ENCODE measurements at regions not wholly inside any gene's neighbourhood (a gene's known extent, or its start where the extent isn't known, plus 50 kb on each side); places are given as distances from the start of the nearest gene placed in this dataset.

- Histone ChIP-seq H3K4me3 (no peak overlapping the region), H3K4me1 (no peaks in the 10 kb centered on the region), H3K36me3 (replicated peaks) (no peaks in the 10 kb centered on the region), H3K9me3 (no peaks in the 10 kb centered on the region), H3K27me3 (ENCODE audit: low read depth) (no peaks in the 10 kb centered on the region)
- in situ Hi-C loops (cut with MboI; ENCODE audit: low sequenced_read_pairs), result no loop called here
- DNase-seq (ENCODE audit: low spot score in 2 of 2), result no peak
These were observed 120.1 kb upstream of the CCL21 start for GRCh38 chr9:34830068-34830467.

- in situ Hi-C loops (cut with MboI; ENCODE audit: low sequenced_read_pairs), result no loop called here
- Histone ChIP-seq H3K4me1 (no peaks in the 10 kb centered on the region), H3K9me3 (no peaks in the 10 kb centered on the region), H3K36me3 (replicated peaks) (no peaks in the 10 kb centered on the region), H3K4me3 (no peak overlapping the region), H3K27me3 (ENCODE audit: low read depth) (no peaks in the 10 kb centered on the region)
- DNase-seq (ENCODE audit: low spot score in 2 of 2), result no peak
These were observed 117.1 kb upstream of the CCL21 start for GRCh38 chr9:34826999-34827538.

GRCh38 chr9:34825775-34826174 is 115.8 kb upstream of the CCL21 start:
- no peaks in the 10 kb centered on the region for H3K4me1 ChIP-seq
- no peak for DNase-seq (ENCODE audit: low spot score in 2 of 2)
- H3K36me3 ChIP-seq (replicated peaks), result no peaks in the 10 kb centered on the region
- no peaks in the 10 kb centered on the region for H3K27me3 ChIP-seq (ENCODE audit: low read depth)
- in situ Hi-C loops (cut with MboI; ENCODE audit: low sequenced_read_pairs), result no loop called here
- no peaks in the 10 kb centered on the region for H3K9me3 ChIP-seq
- H3K4me3 ChIP-seq, result no peak overlapping the region

- Histone ChIP-seq H3K4me1 (no peaks in the 10 kb centered on the region), H3K27me3 (ENCODE audit: low read depth) (no peaks in the 10 kb centered on the region), H3K4me3 (no peak overlapping the region), H3K9me3 (no peaks in the 10 kb centered on the region), H3K36me3 (replicated peaks) (no peaks in the 10 kb centered on the region)
- in situ Hi-C loops (cut with MboI; ENCODE audit: low sequenced_read_pairs), result no loop called here
- DNase-seq (ENCODE audit: low spot score in 2 of 2), result no peak
These were observed 113.8 kb upstream of the CCL21 start for GRCh38 chr9:34823778-34824177.

GRCh38 chr9:34810187-34810524 is 100.2 kb upstream of the CCL21 start:
- H3K4me3 ChIP-seq, result no peak overlapping the region
- no peaks in the 10 kb centered on the region for H3K27me3 ChIP-seq (ENCODE audit: low read depth)
- no peak for DNase-seq (ENCODE audit: low spot score in 2 of 2)
- H3K9me3 ChIP-seq, result no peaks in the 10 kb centered on the region
- no peaks in the 10 kb centered on the region for H3K36me3 ChIP-seq (replicated peaks)
- no peaks in the 10 kb centered on the region for H3K4me1 ChIP-seq
- in situ Hi-C loops (cut with MboI; ENCODE audit: low sequenced_read_pairs), result no loop called here

GRCh38 chr9:34809504-34810186 is 99.7 kb upstream of the CCL21 start:
- in situ Hi-C loops (cut with MboI; ENCODE audit: low sequenced_read_pairs), result no loop called here
- no peak overlapping the region for H3K4me3 ChIP-seq
- DNase-seq (ENCODE audit: low spot score in 2 of 2), result no peak

GRCh38 chr9:34802916-34803315 is 93.0 kb upstream of the CCL21 start:
- no peaks in the 10 kb centered on the region for H3K36me3 ChIP-seq (replicated peaks)
- in situ Hi-C loops (cut with MboI; ENCODE audit: low sequenced_read_pairs), result no loop called here
- DNase-seq (ENCODE audit: low spot score in 2 of 2), result no peak

More at GRCh38 chr9:34809504-34810186, 99.7 kb upstream of the CCL21 start:
- Histone ChIP-seq H3K9me3 (no peaks in the 10 kb centered on the region), H3K4me1 (no peaks in the 10 kb centered on the region), H3K27me3 (ENCODE audit: low read depth) (no peaks in the 10 kb centered on the region), H3K36me3 (replicated peaks) (no peaks in the 10 kb centered on the region)

GRCh38 chr9:34797367-34797766 is 87.4 kb upstream of the CCL21 start:
- Histone ChIP-seq H3K4me1 (no peaks in the 10 kb centered on the region), H3K4me3 (no peak overlapping the region), H3K9me3 (no peaks in the 10 kb centered on the region), H3K27me3 (ENCODE audit: low read depth) (peaks cover 7% of the 10 kb centered on the region), H3K36me3 (replicated peaks) (no peaks in the 10 kb centered on the region)
- in situ Hi-C loops (cut with MboI; ENCODE audit: low sequenced_read_pairs), result no loop called here
- DNase-seq (ENCODE audit: low spot score in 2 of 2), result no peak

More at GRCh38 chr9:34802916-34803315, 93.0 kb upstream of the CCL21 start:
- Histone ChIP-seq H3K9me3 (no peaks in the 10 kb centered on the region), H3K27me3 (ENCODE audit: low read depth) (no peaks in the 10 kb centered on the region), H3K4me3 (no peak overlapping the region), H3K4me1 (no peaks in the 10 kb centered on the region)

GRCh38 chr9:34796924-34797323 is 87.0 kb upstream of the CCL21 start:
- Histone ChIP-seq H3K4me1 (no peaks in the 10 kb centered on the region), H3K9me3 (no peaks in the 10 kb centered on the region), H3K4me3 (no peak overlapping the region), H3K36me3 (replicated peaks) (no peaks in the 10 kb centered on the region), H3K27me3 (ENCODE audit: low read depth) (peaks cover 11% of the 10 kb centered on the region)
- DNase-seq (ENCODE audit: low spot score in 2 of 2), result no peak
- in situ Hi-C loops (cut with MboI; ENCODE audit: low sequenced_read_pairs), result no loop called here

GRCh38 chr9:34793428-34793827 is 83.5 kb upstream of the CCL21 start:
- Histone ChIP-seq H3K36me3 (replicated peaks) (no peaks in the 10 kb centered on the region), H3K27me3 (ENCODE audit: low read depth) (peaks cover 17% of the 10 kb centered on the region), H3K4me3 (no peak overlapping the region), H3K9me3 (no peaks in the 10 kb centered on the region), H3K4me1 (no peaks in the 10 kb centered on the region)
- in situ Hi-C loops (cut with MboI; ENCODE audit: low sequenced_read_pairs), result no loop called here
- no peak for DNase-seq (ENCODE audit: low spot score in 2 of 2)

GRCh38 chr9:34783951-34784487 is 74.1 kb upstream of the CCL21 start:
- H3K27me3 ChIP-seq (ENCODE audit: low read depth), result peaks cover 9% of the 10 kb centered on the region
- H3K36me3 ChIP-seq (replicated peaks), result no peaks in the 10 kb centered on the region
- no peak for DNase-seq (ENCODE audit: low spot score in 2 of 2)
- in situ Hi-C loops (cut with MboI; ENCODE audit: low sequenced_read_pairs), result no loop called here
- H3K4me3 ChIP-seq, result no peak overlapping the region
- no peaks in the 10 kb centered on the region for H3K4me1 ChIP-seq
- no peaks in the 10 kb centered on the region for H3K9me3 ChIP-seq

GRCh38 chr9:34782372-34782771 is 72.4 kb upstream of the CCL21 start:
- no peaks in the 10 kb centered on the region for H3K4me1 ChIP-seq
- peaks cover 14% of the 10 kb centered on the region for H3K27me3 ChIP-seq (ENCODE audit: low read depth)
- H3K4me3 ChIP-seq, result no peak overlapping the region
- in situ Hi-C loops (cut with MboI; ENCODE audit: low sequenced_read_pairs), result no loop called here
- no peaks in the 10 kb centered on the region for H3K36me3 ChIP-seq (replicated peaks)
- no peaks in the 10 kb centered on the region for H3K9me3 ChIP-seq
- no peak for DNase-seq (ENCODE audit: low spot score in 2 of 2)

- Histone ChIP-seq H3K4me1 (no peaks in the 10 kb centered on the region), H3K9me3 (no peaks in the 10 kb centered on the region), H3K4me3 (no peak overlapping the region), H3K27me3 (ENCODE audit: low read depth) (peaks cover 11% of the 10 kb centered on the region), H3K36me3 (replicated peaks) (no peaks in the 10 kb centered on the region)
- DNase-seq (ENCODE audit: low spot score in 2 of 2), result no peak
- in situ Hi-C loops (cut with MboI; ENCODE audit: low sequenced_read_pairs), result no loop called here
These were observed 67.7 kb upstream of the CCL21 start for GRCh38 chr9:34777666-34778065.

- Histone ChIP-seq H3K9me3 (no peaks in the 10 kb centered on the region; the same call in 1 of the 2 replicates), H3K4me3 (no peak overlapping the region), H3K27me3 (ENCODE audit: low read depth) (peaks cover 27% of the 10 kb centered on the region), H3K36me3 (replicated peaks) (no peaks in the 10 kb centered on the region), H3K4me1 (no peaks in the 10 kb centered on the region)
- in situ Hi-C loops (cut with MboI; ENCODE audit: low sequenced_read_pairs), result no loop called here
- DNase-seq (ENCODE audit: low spot score in 2 of 2), result no peak
These were observed 64.0 kb upstream of the CCL21 start for GRCh38 chr9:34773955-34774354.

Measured in HAP-1 (cell line).